Activated CD4-positive, alpha-beta T cell treated with anti-CD3 and anti-CD28 coated beads, Interleukin-2, Interleukin-6, amounts not matched to agents 100 ng/mL and 50 ng/mL, durations not matched to agents 16 hours and 8 hours (primary cell): ENCODE measurements at regions not wholly inside any gene's neighbourhood (a gene's known extent, or its start where the extent isn't known, plus 50 kb on each side); places are given as distances from the start of the nearest gene placed in this dataset.
"Not testable (repeated sequence)": the region's sequence is repeated elsewhere in the genome, so short reads cannot be mapped to it uniquely, and the experiment has no call there.

Experiments
- DNase-seq: peaks from one replicate; pipeline ENCODE4 v3.0.0-alpha.2; 2020

- DNase-seq, result no peak
Observed at GRCh38 chr6:137625100-137625661, 131.0 kb upstream of the OLIG3 start.

- DNase-seq, result no peak
Observed at GRCh38 chr6:137625808-137626207, 131.6 kb upstream of the OLIG3 start.

GRCh38 chr6:137630666-137631065 is 136.5 kb upstream of the OLIG3 start:
- DNase-seq, result no peak

- DNase-seq, result no peak
Observed at GRCh38 chr6:137631323-137631722, 137.1 kb upstream of the OLIG3 start.

GRCh38 chr6:137634177-137634576 is 140.0 kb upstream of the OLIG3 start:
- DNase-seq, result not testable (repeated sequence)

GRCh38 chr6:137637121-137637520 is 142.9 kb upstream of the OLIG3 start:
- no peak for DNase-seq

GRCh38 chr6:137638926-137639706 is 144.9 kb upstream of the OLIG3 start:
- peak; percentile 6 for DNase-seq

- DNase-seq, result no peak
Observed at GRCh38 chr6:137640086-137640485, 145.9 kb upstream of the OLIG3 start.

- DNase-seq, result peak; percentile 77
Observed at GRCh38 chr6:137641474-137642077, 147.4 kb upstream of the OLIG3 start.

- DNase-seq, result not testable (repeated sequence)
Observed at GRCh38 chr6:137643210-137643609, 149.0 kb upstream of the OLIG3 start.

- DNase-seq, result not testable (repeated sequence)
Observed at GRCh38 chr6:137643644-137644043, 149.4 kb upstream of the OLIG3 start.

GRCh38 chr6:137645850-137646249 is 151.7 kb upstream of the OLIG3 start:
- no peak for DNase-seq

- no peak for DNase-seq
Observed at GRCh38 chr6:137646484-137646883, 152.3 kb upstream of the OLIG3 start.

- no peak for DNase-seq
Observed at GRCh38 chr6:137647762-137648447, 153.7 kb upstream of the OLIG3 start.

GRCh38 chr6:137650720-137651119 is 156.5 kb upstream of the OLIG3 start:
- DNase-seq, result no peak

- DNase-seq, result no peak
Observed at GRCh38 chr6:137651178-137651577, 157.0 kb upstream of the OLIG3 start.

GRCh38 chr6:137651591-137652335 is 157.6 kb upstream of the OLIG3 start:
- DNase-seq, result no peak

GRCh38 chr6:137652961-137653705 is 158.9 kb upstream of the OLIG3 start:
- no peak for DNase-seq

GRCh38 chr6:137653706-137654059 is 159.5 kb upstream of the OLIG3 start:
- DNase-seq, result no peak

- DNase-seq, result no peak
Observed at GRCh38 chr6:137654365-137654981, 160.3 kb upstream of the OLIG3 start.

- no peak for DNase-seq
Observed at GRCh38 chr6:137655291-137655690, 161.1 kb upstream of the OLIG3 start.

- no peak for DNase-seq
Observed at GRCh38 chr6:137656735-137657134, 162.5 kb upstream of the OLIG3 start.
